Cardiac fibroblast (primary cell): ENCODE measurements at regions not wholly inside any gene's neighbourhood (a gene's known extent, or its start where the extent isn't known, plus 50 kb on each side); places are given as distances from the start of the nearest gene placed in this dataset.
A peak's percentile ranks its signal among the peaks of the same experiment; 100 is the strongest.

ENCODE experiments used
- DNase-seq, 2 donors: peaks; one replicate each; pipeline versions ENCODE4 v3.0.0 to v3.0.0-alpha.2; 2010; ENCODE audit warnings: low read depth in 2 of 2
- H3K4me3 ChIP-seq, 2 donors: replicated peaks in 1 of 2; 1 replicate in 1 of 2; 2 replicates in 1 of 2; pipeline ENCODE4 v1.5.1; 2011; ENCODE audit warnings: low read depth in 2 of 2, low read length in 2 of 2, mild to moderate bottlenecking in 2 of 2, moderate library complexity in 1 of 2
- CTCF ChIP-seq: IDR thresholded peaks from one replicate; pipeline ENCODE4 v1.5.1; 2011; ENCODE audit warnings: low read depth, mild to moderate bottlenecking, low read length, inconsistent platforms

GRCh38 chr18:61989138-61989537 lies 96.3 kb upstream of the RNF152 start:
- no peak for DNase-seq
- TF ChIP-seq CTCF: no peak

GRCh38 chr18:61988100-61988499 lies 95.3 kb upstream of the RNF152 start:
- H3K4me3 ChIP-seq: no peak overlapping the region
- no peak for TF ChIP-seq CTCF
- DNase-seq: no peak

More at GRCh38 chr18:61989138-61989537, 96.3 kb upstream of the RNF152 start:
- no peak overlapping the region for H3K4me3 ChIP-seq

GRCh38 chr18:61985681-61986080 lies 92.9 kb upstream of the RNF152 start:
- no peak for TF ChIP-seq CTCF

GRCh38 chr18:61984349-61984748 lies 91.5 kb upstream of the RNF152 start:
- H3K4me3 ChIP-seq: no peak overlapping the region
- peak in 1 of 2 donors; percentile 60 for DNase-seq
- TF ChIP-seq CTCF: no peak

More at GRCh38 chr18:61985681-61986080, 92.9 kb upstream of the RNF152 start:
- DNase-seq: no peak
- no peak overlapping the region for H3K4me3 ChIP-seq

GRCh38 chr18:61982475-61982874 lies 89.7 kb upstream of the RNF152 start:
- TF ChIP-seq CTCF: no peak
- DNase-seq: no peak
- no peak overlapping the region for H3K4me3 ChIP-seq

GRCh38 chr18:61980355-61980754 lies 87.5 kb upstream of the RNF152 start:
- no peak for TF ChIP-seq CTCF
- H3K4me3 ChIP-seq: no peak overlapping the region
- DNase-seq: peak; percentile 39 to 67

GRCh38 chr18:61975526-61976326 lies 82.9 kb upstream of the RNF152 start:
- TF ChIP-seq CTCF: no peak
- no peak for DNase-seq
- H3K4me3 ChIP-seq: no peak overlapping the region
